MG63 (cell line): ENCODE measurements at regions not wholly inside any gene's neighbourhood (a gene's known extent, or its start where the extent isn't known, plus 50 kb on each side); places are given as distances from the start of the nearest gene placed in this dataset.

ENCODE experiments used
- DNase-seq: peaks from one replicate; pipeline ENCODE4 v3.0.0-alpha.2; 2020
- H3K27me3 ChIP-seq: fragments of 250-450 bp; sonication (Bioruptor Pico); 2 replicates; pipeline ENCODE4 v1.5.1; 2020; ENCODE audit warnings: mild to moderate bottlenecking, moderate library complexity
- H3K36me3 ChIP-seq: fragments of 250-450 bp; sonication (Bioruptor Pico); 2 replicates; pipeline ENCODE4 v1.5.1; 2020; ENCODE audit warnings: mild to moderate bottlenecking, moderate library complexity
- H3K4me3 ChIP-seq: fragments of 250-450 bp; sonication (Bioruptor Pico); 2 replicates; pipeline ENCODE4 v1.5.1; 2020; ENCODE audit warnings: mild to moderate bottlenecking, moderate library complexity
- H3K9me3 ChIP-seq: fragments of 250-450 bp; sonication (Bioruptor Pico); 2 replicates; pipeline ENCODE4 v1.5.1; 2020; ENCODE audit warnings: mild to moderate bottlenecking, moderate library complexity

- no peaks in the 10 kb centered on the region for H3K27me3 ChIP-seq
- no peaks in the 10 kb centered on the region for H3K9me3 ChIP-seq
- no peak for DNase-seq
- H3K36me3 ChIP-seq, result no peaks in the 10 kb centered on the region
- H3K4me3 ChIP-seq, result no peak overlapping the region
Measured at GRCh38 chr22:49035818-49036457, 791.7 kb downstream of the BRD1 start.

GRCh38 chr22:49034836-49035817, 792.5 kb downstream of the BRD1 start:
- Histone ChIP-seq H3K36me3 (no peaks in the 10 kb centered on the region), H3K9me3 (no peaks in the 10 kb centered on the region), H3K4me3 (no peak overlapping the region), H3K27me3 (no peaks in the 10 kb centered on the region)
- DNase-seq, result no peak

GRCh38 chr22:49033616-49034015, 794.1 kb downstream of the BRD1 start:
- no peaks in the 10 kb centered on the region for H3K36me3 ChIP-seq
- no peaks in the 10 kb centered on the region for H3K27me3 ChIP-seq
- no peaks in the 10 kb centered on the region for H3K9me3 ChIP-seq
- H3K4me3 ChIP-seq, result no peak overlapping the region
- no peak for DNase-seq

DNA sequence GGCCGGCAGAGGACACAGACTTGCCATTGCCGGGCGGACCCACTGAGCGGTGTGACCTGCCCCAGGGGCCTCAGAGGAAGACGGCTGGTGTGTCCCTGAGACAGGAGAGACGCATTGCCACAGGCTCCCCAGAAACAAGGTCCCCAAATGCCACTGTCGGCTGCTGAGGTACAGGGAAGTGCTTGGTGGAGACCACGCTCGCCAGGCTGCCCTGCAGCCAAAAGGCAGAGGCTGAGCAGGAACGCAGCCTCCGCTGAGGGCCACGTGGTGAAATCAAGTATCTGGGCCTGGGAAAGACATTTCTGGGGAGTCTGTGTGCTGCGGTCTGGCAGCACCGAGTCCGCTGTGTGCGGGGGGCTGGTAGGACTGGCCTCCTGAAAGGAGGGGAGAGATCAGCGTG, 794.9 kb downstream of the BRD1 start:
- no peaks in the 10 kb centered on the region for H3K36me3 ChIP-seq
- no peak for DNase-seq
- H3K27me3 ChIP-seq, result no peaks in the 10 kb centered on the region
- H3K4me3 ChIP-seq, result no peak overlapping the region
- no peaks in the 10 kb centered on the region for H3K9me3 ChIP-seq

- Histone ChIP-seq H3K27me3 (no peaks in the 10 kb centered on the region), H3K9me3 (no peaks in the 10 kb centered on the region), H3K4me3 (no peak overlapping the region), H3K36me3 (no peaks in the 10 kb centered on the region)
- DNase-seq, result no peak
Measured at GRCh38 chr22:49031746-49032330, 795.8 kb downstream of the BRD1 start.

GRCh38 chr22:49028111-49028510, 799.6 kb downstream of the BRD1 start:
- Histone ChIP-seq H3K9me3 (no peaks in the 10 kb centered on the region), H3K4me3 (no peak overlapping the region), H3K27me3 (no peaks in the 10 kb centered on the region), H3K36me3 (no peaks in the 10 kb centered on the region)
- DNase-seq, result no peak

GRCh38 chr22:49027368-49027670, 800.4 kb downstream of the BRD1 start:
- Histone ChIP-seq H3K9me3 (no peaks in the 10 kb centered on the region), H3K36me3 (no peaks in the 10 kb centered on the region), H3K4me3 (no peak overlapping the region), H3K27me3 (no peaks in the 10 kb centered on the region)
- no peak for DNase-seq

DNA sequence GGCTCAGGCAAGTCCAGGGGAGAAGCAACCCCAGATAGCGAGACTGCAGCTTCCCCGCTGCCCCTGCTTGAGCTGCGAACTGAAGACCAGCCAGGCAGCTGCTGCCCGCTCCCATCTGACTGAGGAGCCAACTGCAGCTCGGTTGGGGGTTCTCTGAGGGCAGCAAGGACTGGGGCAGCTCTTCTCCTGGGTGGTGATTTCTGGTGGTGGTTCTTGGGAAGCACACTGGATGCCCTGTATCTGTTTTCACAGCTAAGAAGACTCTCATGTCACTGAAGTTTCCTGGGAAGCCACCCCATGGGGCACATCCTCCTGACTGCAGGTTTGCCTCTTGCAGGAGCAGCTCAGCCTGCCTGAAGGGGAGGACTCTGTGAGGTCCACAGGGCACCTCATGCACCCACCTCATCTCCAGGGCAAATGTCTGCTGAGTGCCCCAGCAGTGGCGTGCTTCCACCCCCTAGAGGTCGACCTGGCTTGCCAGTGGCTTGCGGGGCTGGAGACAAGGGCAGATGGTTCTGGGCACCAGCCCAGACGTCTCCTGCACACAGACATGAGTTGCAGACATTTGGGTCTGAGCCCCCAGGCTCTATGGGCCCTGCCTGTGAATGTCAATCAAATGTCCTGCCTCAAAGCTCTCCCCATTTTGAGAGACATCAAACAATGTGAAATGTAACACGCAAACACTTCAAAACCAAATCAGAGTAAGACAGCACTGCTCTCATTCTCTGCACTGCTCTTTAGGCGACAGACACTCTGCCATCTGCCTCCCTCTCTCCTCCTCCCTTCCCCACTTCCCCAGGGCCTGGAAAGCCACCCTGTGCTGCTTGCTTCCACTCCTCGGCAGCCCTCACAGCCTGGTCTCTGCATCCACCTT, 800.9 kb downstream of the BRD1 start:
- no peaks in the 10 kb centered on the region for H3K9me3 ChIP-seq
- H3K4me3 ChIP-seq, result no peak overlapping the region
- peak; percentile 17 for DNase-seq
- no peaks in the 10 kb centered on the region for H3K27me3 ChIP-seq
- H3K36me3 ChIP-seq, result no peaks in the 10 kb centered on the region

DNA sequence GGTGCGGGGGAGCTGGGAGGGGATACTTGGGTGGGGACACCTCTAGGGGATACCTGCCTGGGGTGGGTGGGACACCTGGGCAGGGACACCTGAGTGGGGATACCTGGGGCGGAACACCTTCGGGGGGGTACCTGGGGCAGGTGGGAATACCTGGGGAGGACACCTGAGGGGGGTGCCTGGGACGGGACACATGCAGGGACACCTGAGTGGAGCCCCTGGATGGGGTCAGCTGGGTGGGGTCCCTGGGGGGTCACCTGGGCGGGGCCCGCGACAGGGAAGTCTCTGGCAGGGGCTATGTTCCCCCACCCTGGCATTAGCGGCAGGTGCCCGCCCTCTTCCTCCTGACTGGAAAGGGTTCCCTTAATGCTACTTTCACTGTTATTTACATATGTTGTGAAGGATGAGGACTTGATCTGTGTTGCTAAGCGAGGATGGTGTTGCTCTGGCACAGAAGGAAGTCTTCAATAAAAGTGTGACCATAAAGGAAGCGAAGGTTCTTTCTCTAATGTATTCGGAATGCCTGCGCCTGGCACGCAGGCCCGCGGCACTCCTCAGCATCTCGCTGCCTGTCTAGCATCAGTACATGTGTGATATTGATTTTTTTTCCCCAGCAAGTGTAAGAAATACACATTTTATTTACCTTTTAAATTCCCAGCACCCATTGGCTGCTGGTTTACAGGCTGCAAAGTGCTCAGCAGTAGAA, 801.7 kb downstream of the BRD1 start:
- DNase-seq, result no peak
- Histone ChIP-seq H3K9me3 (no peaks in the 10 kb centered on the region), H3K4me3 (no peak overlapping the region), H3K27me3 (no peaks in the 10 kb centered on the region), H3K36me3 (no peaks in the 10 kb centered on the region)

DNA sequence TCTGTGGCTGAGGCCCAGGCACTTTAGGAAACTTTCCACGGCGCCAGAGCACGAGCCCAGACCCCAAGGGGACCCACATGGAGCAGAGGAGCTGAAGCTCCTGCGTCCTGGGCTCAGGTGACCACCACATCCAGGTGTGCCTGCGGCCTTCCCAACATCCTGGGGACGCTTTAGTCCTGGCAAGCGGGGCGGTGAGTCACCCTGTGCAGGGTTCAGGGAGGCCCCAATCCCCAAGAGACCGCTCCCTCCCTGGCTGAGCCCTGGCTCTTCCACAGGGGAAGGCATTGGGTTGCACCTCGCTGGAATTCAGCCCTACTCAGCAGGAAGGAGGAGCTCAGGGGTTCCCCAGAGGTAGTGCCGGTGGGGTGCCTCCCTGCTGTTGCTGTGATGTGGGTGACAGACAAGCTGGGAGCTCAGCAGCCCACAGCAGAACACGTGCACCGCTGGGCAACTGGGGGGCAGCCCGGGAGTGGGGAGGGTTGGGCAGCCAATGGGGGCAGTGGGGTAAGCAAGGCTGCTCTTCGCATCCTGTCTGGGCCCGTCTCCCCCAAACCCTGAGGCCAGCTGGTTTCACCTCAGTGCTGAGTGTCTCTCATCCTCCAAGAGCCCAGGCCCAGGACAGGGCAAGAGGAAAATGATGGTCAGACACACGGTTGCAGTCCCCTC, 802.8 kb downstream of the BRD1 start:
- no peak for DNase-seq
- Histone ChIP-seq H3K36me3 (no peaks in the 10 kb centered on the region), H3K4me3 (no peak overlapping the region), H3K9me3 (no peaks in the 10 kb centered on the region), H3K27me3 (no peaks in the 10 kb centered on the region)

DNA sequence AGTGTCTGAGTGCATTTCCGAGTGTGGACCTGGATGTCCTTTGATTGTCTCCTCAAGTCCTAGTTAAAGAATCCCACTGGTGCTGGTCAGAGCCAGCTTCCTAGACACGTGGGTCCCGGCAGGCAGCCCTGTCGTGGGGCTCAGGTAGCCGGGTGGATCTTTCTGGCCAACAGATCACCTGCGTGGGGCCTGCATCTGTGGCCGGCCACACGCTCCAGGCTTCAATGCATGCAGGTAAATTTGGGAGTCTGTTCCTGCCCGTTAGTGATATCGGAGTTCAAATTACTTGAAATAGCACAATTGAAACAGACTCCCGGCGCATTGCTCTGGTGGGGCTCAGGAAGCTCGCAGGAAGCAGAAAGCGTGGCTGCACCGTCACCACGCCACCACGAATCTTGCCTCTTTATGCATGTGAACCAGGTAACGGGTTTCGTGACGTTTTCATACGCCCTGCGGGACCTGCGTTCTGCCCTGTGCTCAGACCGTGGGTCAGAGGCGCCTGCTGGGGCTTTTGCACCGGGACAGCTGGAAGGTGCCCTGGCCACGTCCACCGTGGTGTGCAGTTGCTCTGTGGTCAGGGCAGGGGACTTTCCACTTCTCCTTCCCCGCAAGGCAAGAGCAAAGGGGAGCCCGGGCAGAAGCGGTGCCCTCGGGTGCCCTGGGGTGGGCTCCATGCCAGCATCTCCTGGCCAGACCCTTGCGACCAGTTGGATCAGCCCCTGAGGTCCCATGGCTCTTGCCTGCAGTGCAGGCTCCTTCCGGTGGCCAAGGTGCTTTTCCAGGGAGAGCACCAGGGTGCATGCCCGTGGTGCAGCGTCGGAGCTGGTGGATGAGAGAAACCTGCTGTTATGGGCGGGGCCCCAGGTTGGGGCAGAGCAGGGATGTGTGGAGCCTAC, 803.5 kb downstream of the BRD1 start:
- no peaks in the 10 kb centered on the region for H3K9me3 ChIP-seq
- H3K27me3 ChIP-seq, result no peaks in the 10 kb centered on the region
- H3K36me3 ChIP-seq, result no peaks in the 10 kb centered on the region
- H3K4me3 ChIP-seq, result no peak overlapping the region
- DNase-seq, result no peak

DNA sequence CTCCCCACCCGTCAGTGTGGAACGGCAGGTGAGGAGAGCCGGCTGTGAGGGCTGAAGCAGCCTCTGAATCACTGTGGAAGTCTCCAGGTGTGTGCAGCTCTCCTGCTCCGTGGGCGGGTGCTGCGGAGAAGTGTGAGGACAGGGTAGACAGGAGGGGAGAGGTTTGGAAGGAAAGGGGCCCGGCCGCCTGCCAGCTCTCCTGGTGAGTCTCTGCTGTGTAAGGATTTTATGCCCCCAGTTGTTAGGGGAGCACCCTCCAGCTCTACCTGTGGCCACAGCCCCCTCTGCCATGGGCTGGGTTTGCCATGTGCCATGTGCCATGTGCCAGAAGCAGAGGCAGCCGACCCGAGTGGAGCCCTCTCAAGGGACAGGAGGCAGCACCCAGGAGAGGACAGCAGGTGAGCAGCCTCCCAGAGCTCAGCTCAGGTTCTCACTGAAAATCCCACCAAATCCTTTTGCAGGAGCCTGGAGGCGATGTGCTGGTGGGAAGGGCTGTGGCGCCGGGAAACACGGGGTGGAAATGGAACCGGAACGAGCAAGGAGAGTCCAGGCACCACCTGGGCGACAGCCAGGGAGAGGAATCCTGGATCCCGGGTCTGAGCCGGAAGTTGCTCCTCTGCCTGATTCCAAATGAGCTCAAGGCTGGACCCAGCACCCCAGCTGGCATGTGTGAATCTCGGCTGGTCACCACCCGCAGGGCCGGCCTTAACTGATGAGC, 804.4 kb downstream of the BRD1 start:
- no peaks in the 10 kb centered on the region for H3K27me3 ChIP-seq
- no peak for DNase-seq
- no peaks in the 10 kb centered on the region for H3K36me3 ChIP-seq
- H3K9me3 ChIP-seq, result no peaks in the 10 kb centered on the region
- H3K4me3 ChIP-seq, result no peak overlapping the region

DNA sequence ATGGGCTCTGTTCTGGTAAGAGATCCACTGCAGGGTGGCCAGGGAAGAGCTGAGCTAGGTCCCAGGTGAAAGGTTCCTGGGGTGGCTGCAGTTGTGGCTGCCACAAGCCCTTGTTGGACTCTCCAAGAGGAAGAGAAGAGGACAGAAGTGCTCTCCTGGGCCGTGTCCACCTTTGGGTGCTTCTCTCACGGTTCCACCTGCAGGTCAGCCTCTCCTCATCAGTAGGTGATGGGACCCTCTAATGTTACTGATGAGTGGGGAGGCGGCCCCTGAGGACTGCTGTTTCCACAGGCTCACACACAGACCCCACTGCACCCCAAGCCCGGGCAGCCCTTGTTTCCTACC, 804.9 kb downstream of the BRD1 start:
- no peak for DNase-seq
- Histone ChIP-seq H3K27me3 (no peaks in the 10 kb centered on the region), H3K36me3 (no peaks in the 10 kb centered on the region), H3K4me3 (no peak overlapping the region), H3K9me3 (no peaks in the 10 kb centered on the region)

DNA sequence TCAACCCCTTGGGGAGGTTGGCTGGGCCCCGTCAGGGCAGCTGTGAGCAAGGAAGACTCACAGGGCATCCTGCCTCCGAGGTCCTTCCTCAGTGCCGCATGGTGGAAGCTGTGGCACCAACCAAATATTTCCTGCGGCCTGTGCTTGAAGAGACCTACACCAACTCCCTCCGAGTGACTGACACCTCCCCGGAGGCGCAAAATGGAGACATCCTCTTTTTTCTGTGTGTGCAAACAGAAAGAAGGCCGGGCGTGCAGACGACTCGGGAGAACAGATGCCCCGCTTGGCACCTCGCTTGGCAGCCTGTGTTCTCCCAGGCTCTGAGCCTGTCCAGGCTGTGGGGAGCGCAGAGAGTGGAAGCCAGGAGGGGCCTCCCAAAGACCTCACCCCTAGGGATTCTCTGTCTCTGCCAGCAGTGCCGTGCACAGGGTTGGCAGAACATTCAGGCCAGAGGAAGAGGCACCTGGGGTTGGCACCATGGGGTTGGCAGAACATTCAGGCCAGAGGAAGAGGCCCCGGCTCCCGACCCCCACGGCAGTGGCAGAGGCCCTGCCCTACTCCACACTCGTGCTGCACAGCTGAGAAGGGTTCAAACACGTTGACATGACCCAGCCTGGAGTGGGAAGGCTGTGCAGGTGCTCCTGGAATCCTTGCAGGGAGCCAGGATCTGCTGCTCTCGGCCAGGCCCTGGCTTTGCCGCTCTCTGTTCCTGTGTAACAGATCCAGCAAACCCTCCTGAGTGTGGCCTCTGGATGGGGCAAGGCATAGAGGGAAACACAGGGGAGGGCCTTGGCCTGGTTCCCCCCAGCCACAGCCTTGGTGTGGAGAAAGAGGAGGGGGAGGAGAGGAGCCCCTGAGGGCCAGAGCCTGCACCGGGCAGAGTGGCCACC, 805.5 kb downstream of the BRD1 start:
- Histone ChIP-seq H3K9me3 (no peaks in the 10 kb centered on the region), H3K36me3 (no peaks in the 10 kb centered on the region), H3K27me3 (no peaks in the 10 kb centered on the region), H3K4me3 (no peak overlapping the region)
- DNase-seq, result no peak
